Superior temporal gyrus (tissue), 1 donor: ENCODE measurements at regions not wholly inside any gene's neighbourhood (a gene's known extent, or its start where the extent isn't known, plus 50 kb on each side); places are given as distances from the start of the nearest gene placed in this dataset.

Experiments
- DNase-seq: peaks from one replicate; pipeline ENCODE4 v3.0.0-alpha.2; 2016; ENCODE audit errors: extremely low spot score

DNA sequence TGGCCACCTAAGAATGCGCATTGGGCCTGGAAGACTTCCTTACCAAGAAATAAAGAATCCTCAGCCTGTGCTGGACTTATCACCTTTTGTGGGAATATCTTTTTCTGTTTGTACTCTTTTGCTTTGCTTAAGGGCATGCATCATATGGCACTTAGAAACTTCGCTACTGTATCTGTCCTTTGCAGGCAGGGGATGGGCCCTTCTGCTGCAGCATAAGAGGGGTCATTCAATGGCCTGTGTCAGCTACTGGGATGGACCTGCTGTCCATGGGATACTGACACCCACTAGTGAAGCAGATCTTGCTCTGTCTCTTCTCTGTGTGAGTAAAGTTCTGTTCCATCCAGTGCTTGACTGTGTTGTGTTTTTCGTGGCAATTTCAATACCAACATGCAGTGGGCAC is 239.0 kb upstream of the JUN start:
- no peak for DNase-seq

DNA sequence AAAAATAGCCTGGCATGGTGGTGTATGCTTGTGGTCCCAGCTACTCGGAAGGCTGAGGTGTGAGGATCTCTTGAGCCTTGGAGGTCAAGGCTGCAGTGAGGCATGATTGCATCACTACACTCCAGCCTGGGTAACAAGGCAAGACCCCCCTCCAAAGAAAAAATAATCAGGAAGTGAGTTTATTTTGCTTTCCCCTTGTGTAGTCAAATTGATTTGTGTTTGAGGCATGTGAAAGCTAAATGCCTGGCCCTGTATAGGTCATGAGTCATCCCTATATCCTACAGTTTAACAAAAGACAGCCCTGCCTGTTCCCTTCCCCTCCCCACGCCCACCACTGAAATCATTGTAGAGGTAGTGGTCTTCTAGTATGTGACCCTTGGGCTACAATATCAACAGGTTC is 241.4 kb upstream of the JUN start:
- no peak for DNase-seq

DNA sequence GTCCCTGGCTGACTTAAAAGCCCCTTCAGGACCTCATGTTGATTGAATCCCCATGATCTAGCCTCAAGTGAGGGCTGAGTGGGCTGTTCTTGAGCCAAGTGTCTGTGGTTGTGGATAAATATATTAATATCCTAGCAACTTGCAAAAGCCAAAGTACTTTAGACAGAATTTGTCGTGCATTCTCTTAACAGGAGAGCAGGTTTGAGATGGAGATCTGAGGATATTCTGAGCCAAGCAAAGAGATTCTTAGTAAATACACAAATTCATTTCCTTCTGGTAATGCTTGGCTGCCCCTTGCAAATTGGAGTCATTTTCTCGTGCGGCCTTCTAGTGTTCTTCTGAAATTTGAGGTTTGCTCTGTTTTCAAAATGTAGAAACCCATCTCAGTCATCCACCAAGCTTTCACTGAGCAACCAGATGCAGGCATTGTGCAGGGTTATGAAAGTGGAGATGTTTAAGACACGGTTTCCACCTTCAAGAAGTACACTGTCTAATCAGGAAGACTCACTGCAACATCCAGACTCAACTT is 242.1 kb upstream of the JUN start:
- DNase-seq: no peak

DNA sequence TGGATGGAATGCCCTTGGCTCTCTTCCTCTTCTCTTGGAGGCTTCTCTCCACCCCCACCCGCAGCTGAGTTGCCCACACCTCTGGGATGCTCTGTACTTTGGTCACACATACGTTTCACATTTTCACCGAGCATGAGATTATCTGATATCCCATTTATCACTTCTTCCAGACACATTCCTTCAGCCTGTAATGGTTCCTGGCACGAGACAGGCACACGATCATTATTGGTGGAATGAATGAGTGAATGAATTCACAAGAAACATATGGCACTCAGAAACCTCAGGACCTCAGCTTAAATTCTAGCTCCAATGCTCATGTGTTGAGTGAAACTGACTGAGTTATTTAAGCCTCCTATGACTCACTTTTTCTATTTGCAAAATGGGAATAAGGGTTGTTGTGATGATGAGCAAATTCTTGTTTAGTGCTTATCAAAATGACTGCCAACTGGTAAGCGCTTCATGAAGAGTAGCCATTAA is 242.7 kb upstream of the JUN start:
- no peak for DNase-seq

DNA sequence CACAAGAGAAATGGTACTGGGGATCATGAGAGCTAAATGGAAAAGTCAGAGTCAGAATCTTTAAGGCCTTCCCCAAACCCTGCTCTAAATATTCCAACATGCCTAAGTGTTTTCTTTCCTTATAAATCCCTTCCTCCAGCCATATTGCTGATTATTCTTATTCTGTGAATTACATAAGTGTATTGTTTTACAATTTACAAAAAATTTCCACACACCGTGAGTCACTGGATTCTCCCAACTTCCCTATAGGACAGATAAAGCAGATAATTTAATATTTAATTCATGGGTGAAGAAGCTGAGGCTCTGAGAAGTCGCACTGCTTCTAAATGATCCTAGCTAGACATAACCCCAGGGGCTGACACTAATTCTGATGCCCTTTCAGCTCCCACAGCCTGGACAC is 243.3 kb upstream of the JUN start:
- no peak for DNase-seq

DNA sequence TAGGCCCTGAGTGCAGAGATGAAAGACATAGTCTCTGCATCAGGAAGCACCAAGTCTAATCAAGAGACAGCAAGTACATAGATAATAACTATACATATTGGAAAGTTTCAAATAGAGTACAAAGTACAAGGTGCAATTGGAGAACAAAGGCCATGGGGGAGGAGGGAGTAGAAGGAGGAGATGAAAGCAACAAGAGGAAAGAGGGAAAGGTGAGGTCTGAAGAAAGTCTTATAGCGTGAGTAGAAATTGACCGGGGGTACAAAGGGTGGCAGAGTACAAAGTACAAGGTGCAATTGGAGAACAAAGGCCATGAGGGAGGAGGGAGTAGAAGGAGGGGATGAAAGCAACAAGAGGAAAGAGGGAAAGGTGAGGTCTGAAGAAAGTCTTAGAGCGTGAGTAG is 244.2 kb upstream of the JUN start:
- DNase-seq: no peak

DNA sequence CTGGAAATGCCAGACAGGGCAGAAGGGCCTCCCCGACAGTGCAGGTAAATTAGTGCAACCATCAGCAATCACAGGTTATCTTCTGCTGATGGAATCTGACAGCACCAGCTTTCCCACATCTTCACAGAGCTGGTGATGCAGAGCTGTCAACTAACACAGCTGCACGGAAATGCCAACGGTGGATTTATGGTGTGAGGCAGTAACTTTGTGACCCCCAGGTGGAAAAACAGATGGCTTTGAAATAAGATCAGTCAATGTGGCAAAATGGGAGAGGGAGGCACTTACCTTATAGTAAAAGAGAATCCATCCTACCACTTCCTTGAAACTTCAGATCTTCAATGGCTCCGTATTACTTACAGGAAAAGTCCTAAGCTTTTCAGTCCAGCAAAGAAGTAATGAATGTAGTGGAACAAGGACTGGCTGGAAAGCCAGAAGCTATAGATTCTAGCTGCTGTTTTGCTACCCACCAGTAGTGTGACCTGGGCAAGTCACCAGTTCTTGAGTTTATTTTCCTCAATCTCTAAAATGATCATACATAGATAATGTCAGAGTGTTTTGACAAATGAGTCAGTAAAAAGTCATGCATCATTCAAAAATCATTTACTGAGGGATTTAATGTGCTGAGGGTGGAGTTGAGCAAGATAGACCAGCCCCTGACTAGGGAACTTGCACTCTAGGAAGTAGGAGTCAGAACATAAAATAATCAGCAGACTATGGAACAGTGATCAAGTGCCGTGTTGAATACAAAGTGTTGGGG is 245.7 kb upstream of the JUN start:
- no peak for DNase-seq

DNA sequence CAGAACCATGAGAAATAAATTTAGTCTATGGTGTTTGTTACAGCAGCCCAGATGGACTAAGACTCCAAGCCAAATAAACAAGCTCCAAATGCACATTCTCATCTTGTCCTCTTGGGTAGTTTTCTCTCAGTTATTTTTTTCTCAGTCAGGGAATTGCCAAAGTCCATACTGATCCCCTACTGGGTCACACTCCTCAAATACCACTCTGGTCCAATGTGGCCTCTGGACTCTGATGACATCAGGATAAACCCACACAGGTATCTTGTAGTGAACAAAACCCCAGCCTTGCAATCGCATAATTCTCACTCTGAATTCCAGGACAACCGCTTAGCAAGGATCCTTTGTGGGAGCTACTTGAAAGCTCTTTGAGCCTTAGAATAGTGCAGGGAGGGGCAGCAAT is 248.4 kb upstream of the JUN start:
- no peak for DNase-seq

DNA sequence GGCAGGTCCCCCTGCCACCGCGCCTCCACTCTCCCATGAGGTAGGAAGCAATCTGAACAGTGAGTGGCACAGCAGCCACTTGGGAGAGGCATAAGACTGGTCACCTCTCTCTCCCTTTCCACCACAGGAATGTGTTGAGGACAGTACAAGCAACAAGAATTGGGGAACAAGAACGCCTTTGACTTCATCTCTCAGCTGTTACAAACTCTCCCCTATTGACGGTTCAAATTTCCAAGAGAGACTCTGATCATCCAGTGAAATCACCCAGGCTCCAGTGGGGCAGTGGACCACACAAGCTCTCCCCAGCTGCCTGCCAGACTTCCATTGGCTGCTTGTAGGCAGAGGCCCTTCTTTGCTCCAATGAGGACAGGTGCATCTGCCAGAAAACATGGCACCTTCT is 249.9 kb upstream of the JUN start:
- DNase-seq: no peak

DNA sequence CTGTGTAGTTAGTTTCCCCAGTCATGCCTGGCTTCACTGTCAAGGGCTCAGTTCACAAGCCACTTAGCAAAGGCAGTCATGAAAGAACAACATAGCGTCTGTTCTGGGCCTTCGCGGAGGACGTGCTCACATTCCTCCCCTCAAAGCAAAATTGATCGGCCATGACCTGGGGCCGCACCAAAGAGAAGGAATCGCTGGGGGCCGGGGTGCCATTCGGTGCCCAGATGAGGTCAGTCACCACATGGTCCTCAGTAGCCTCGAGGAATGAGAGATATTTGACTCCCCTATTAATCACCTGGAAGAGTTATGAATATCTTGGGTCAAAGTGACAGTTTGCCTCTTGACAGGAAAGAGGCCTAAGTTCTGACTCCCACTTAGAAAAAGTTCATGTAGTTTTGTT is 251.1 kb upstream of the JUN start:
- no peak for DNase-seq

DNA sequence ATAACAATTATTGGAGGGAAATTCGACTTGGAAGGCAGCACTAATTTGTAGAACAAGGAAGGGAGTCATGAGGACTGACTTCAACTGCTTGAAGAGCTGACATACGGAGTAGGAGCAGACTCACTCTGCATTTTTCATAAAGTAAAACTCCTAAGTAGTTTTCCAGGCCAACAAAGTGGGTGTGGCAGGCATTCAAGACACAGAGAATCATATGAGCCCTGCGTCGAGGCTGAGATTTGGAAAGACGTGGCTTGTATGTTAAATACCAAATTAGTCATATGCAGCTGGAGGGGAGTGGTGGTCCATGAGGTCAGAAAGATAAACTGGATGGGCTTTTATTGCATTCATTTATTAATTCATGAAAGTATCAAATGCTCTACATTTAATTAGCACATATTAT is 255.7 kb upstream of the JUN start:
- DNase-seq: no peak

DNA sequence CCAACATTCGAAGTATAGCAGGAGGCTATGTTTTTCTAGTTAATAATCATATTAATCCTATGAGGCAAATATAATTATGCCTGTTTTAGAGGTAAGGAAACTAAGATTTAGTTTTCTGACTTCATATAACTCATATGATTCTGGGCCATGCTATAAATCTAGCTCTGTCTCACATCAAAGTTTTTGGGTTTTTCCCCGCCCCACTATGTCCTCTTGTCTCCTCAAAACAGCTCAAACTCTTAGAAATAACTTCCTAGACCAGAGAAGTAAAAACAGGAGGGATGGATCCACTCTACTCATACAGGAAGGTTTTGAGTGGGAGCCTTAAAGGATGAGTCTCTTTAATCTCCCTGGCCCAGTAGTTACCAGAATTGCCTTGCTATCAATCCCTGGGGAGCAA is 256.4 kb upstream of the FGGY start:
- no peak for DNase-seq

DNA sequence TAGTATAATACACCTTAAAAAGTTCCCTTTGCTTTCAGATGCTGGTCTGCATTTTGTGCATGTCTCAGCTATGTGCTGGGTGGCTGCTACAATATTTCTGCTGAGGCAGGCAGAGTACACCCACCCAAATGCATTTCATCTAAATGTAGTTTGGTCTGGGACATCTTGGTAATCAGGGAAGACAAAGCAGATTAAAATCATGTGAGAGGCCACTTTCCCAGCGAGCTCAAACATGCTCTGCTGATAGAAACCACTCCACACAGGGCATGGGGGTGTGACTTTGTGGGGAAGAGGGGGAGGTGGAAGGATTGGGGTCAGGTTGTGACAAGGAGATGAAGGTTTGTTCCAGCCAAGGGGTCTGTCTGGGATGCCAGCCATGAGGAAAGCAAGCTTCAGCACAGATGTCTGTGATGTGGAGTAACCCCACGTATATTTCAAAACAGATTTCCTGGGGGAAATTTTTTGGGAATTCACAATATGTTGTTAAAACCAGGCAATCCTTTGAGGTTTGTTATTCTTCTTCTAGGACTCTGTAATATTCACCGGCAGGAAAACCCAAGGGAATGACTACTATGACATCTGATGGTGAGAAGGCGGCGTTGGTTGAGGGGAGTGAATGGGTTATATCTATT is 255.1 kb upstream of the FGGY start:
- DNase-seq: no peak

DNA sequence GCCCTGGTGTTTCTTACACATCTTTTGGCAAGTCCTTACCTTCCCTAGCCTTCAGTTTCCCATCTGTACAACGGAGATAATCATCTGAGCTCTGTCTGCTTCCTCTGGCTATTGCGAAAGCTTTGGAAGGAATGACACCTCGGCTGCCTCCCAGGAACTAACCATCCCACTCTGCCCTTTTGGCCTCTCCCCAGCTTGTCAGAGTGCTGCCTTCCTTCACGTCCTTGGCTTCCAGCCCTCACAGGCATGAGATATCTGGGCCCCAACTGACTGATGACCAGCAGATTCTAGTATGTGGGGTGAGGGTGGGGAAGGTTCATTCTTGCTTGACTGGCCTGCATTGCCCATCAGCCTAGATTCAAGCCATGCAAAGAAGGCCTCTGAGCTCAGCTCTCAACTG is 253.1 kb upstream of the FGGY start:
- no peak for DNase-seq

DNA sequence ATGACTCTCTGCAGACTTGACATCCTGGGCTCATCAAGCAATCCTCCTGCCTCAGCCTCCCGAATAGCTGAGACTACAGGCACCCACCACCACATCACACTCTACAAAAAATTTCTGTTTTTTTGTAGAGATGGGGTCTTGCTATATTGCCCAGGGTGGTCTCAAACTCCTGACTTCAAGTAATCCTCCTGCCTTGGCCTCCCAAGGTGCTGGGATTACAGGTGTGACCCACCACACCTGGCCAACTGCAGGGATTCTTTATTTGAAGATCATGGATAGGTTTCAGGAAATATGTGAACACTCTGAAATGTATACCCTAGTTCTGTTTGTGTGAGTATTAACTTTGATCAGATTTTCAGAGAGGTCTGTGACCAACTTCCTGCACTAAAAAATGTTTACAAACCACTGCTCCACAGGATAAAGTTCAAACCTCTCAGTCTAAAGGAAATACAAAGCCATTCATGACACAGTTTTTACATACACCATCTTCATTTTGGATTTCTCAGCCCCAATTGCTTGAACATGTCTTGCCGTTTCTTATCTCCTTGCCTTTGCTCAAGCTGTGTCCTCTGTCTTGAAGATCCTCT is 252.3 kb upstream of the FGGY start:
- no peak for DNase-seq

DNA sequence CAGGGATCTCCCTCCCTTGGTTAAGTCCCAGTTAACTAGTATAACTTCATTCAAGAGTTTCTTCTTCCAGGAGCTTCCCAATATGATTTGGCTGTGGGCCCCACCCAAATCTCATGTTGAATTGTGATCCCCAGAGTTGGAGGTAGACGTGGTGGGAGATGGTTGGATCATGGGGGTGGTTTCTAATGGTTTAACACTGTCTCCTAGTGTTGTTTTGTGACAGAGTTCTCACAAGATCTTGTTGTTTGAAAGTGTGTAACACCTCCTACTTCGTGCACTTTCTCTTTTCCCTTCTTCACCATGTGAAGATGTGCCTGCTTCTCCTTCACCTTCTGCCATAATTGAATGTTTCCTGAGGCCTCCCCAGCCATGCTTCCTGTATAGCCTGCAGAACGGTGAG is 251.8 kb upstream of the FGGY start:
- no peak for DNase-seq

DNA sequence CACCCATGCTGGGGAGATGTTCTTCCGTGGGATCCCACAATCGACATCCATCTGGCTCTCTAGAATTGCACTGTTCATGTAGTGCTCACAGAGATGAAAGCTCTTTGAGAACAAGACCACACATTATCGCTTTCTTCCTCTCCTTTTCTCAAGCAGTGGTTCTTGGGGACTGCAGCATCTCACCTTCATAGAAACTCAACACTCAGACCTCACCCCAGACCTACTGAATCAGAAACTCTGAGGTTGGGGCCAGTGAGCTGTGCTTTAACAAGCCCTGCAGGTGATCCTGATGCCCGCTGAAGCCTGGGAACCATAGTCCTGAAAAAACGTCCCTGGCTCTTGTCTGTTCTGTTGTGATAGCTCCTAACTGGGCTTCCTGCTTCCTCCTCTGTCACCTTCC is 251.3 kb upstream of the FGGY start:
- DNase-seq: no peak

DNA sequence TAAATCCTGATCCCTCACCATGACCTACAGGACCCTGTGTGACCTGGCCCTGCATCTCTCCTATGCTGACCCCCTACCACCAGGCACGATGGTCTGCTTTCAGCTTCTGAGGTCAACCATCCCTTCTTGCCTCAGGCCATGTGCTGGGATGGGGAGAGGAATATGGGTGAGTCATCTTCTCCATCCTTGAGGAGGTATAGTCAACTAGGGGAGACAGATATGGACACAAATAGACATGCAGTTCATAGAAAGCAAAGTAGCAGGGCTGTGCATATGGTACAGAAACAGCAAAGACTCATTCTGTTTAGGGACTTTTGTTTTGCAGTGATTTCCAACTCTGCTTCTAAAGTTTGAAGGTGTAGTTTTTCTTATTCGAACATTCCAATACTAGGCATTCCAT is 250.8 kb upstream of the FGGY start:
- no peak for DNase-seq

DNA sequence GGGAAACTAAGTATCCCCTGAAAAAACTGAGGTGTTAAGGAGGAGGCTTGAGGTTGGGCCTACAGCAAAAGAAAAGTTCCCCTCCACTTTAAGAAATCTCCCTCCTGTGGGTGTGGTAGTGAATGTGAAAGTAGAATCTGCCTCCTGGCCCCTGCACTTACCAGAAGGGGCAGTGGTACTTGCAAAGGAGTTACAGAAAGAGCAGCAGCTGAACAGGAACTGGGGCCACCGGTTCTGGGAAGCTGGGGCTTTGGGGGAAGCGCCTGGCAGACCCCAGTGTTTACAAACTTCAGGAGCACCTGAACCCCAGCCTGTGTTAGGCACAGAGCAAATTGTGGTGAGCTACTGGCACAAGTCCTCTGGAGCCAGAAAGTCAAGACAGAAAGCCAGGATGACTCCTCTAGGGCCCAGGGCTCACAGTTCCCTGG is 250.2 kb upstream of the FGGY start:
- no peak for DNase-seq

DNA sequence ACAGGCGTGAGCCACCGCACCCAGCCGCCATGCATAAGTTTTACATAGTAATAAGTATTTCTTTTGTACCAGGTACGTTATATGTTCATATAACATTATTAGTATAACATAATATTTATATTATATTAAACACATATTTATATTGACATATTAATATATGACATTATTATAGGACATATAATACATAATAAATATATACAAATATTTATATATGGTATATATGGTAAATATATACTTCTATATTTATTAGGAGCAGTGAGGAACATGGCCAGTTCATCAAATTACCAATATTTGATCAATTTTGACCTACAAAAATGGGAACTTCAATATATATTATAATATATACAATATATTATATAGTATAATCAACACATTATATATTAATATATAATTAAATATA is 245.9 kb upstream of the FGGY start:
- DNase-seq: no peak

DNA sequence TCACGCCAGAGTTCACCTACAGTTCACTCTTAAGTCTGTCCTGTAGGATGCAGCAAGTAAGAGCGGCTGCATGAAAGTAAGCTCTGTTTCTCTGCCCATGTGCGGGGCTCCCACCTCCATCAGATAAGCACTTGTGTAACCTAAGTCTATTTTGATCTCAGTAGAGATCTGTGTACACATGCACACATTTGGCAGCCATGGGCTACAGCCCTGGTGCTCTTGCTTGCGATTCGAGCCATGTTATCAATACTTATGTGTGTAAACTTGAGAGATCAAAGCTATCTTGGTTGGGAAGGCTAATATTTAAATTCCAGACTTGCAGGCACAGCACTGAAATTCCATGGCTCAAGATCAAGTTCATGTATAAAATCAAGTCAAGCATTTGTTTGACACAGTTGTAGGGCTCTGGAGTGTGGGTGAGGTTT is 244.7 kb upstream of the FGGY start:
- DNase-seq: no peak

DNA sequence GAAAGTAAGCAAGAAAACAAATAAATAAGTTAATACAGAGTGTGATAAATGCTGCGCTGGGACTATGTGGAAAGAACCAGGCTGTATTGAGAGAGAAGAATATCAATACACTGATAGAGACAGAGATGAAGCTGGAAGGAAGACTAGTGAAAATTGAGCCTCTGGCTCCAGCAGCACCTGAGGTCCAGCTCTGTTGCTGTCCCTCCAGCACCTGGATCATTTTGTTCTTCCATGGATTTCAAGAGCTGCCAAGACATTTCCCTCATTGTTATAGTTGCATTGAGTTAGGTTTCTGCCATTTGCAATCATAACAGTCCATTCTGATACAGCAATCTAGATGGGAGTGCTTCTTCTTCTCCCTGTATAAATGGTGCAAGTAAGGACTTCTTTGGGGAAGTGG is 242.7 kb upstream of the FGGY start:
- DNase-seq: no peak
